ENCODE measurements at regions not wholly inside any gene's neighbourhood (a gene's known extent, or its start where the extent isn't known, plus 50 kb on each side); places are given as distances from the start of the nearest gene placed in this dataset.

DNA sequence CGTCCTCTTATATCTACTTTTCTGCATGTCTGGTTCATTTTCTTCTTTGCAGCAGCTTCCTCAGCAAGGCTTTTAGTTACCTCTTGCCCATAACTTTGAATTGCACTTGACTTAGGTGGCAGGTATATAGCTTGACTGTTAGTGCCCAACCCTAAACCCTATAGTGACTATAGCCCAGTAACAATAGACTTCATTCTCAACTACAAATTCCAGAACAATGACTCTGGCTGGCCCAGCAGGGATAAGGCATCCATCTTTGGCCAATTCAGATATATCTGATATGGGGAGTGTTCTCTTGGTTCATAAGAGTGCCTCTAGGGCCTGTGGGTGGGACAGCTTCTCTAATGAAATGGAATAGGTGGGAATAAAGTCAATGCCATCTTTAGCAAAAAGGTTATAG is 246.2 kb downstream of the DMRT2 start:
- Mint-ChIP-seq H3K4me1 (ENCODE audit: low read depth) (no peaks in the 10 kb centered on the region), H3K4me3 (no peak overlapping the region), H3K9me3 (no peaks in the 10 kb centered on the region), H3K36me3 (ENCODE audit: low read depth) (no peaks in the 10 kb centered on the region), H3K27me3 (peaks cover 4% of the 10 kb centered on the region), H3K27ac (no peak overlapping the region)
- CTCF ChIA-PET: no interaction called here
- Histone ChIP-seq H3K9me3 (ENCODE audit: control insufficient read depth in 1 of 2, insufficient read depth in 1 of 2, low read length in 2 of 2) (no peaks in the 10 kb centered on the region), H3K4me1 (ENCODE audit: insufficient read depth, low read length) (no peaks in the 10 kb centered on the region), H3K4me3 (ENCODE audit: low read length) (no peak overlapping the region), H3K36me3 (ENCODE audit: insufficient read depth, low read length) (no peaks in the 10 kb centered on the region), H3K27ac (ENCODE audit: low read depth in 1 of 2, low read length in 2 of 2) (no peak overlapping the region), H3K27me3 (ENCODE audit: control insufficient read depth in 1 of 2, insufficient read depth in 2 of 2, low read length in 2 of 2) (no peaks in the 10 kb centered on the region)
- intact Hi-C loops (cut with DNase I, micrococcal nuclease): no loop called here
- TF ChIP-seq, protein P1, sequence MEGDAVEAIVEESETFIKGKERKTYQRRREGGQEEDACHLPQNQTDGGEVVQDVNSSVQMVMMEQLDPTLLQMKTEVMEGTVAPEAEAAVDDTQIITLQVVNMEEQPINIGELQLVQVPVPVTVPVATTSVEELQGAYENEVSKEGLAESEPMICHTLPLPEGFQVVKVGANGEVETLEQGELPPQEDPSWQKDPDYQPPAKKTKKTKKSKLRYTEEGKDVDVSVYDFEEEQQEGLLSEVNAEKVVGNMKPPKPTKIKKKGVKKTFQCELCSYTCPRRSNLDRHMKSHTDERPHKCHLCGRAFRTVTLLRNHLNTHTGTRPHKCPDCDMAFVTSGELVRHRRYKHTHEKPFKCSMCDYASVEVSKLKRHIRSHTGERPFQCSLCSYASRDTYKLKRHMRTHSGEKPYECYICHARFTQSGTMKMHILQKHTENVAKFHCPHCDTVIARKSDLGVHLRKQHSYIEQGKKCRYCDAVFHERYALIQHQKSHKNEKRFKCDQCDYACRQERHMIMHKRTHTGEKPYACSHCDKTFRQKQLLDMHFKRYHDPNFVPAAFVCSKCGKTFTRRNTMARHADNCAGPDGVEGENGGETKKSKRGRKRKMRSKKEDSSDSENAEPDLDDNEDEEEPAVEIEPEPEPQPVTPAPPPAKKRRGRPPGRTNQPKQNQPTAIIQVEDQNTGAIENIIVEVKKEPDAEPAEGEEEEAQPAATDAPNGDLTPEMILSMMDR (IDR thresholded peaks at IDR 0.05): no peak
- DNase-seq (no peak), ATAC-seq (ENCODE audit: poor library complexity) (no peak)
- POLR2A ChIA-PET: no interaction called here

- H3K27ac Mint-ChIP-seq: no peak overlapping the region
- H3K4me3 Mint-ChIP-seq: no peak overlapping the region
- no peaks in the 10 kb centered on the region for H3K9me3 Mint-ChIP-seq
- ChIA-PET POLR2A (no interaction called here), CTCF (no interaction called here)
- no peaks in the 10 kb centered on the region for H3K4me1 Mint-ChIP-seq (ENCODE audit: low read depth)
- no peaks in the 10 kb centered on the region for H3K27me3 Mint-ChIP-seq
- Histone ChIP-seq H3K9me3 (ENCODE audit: control insufficient read depth in 1 of 2, insufficient read depth in 1 of 2, low read length in 2 of 2) (no peaks in the 10 kb centered on the region), H3K27me3 (ENCODE audit: control insufficient read depth in 1 of 2, insufficient read depth in 2 of 2, low read length in 2 of 2) (no peaks in the 10 kb centered on the region), H3K4me1 (ENCODE audit: insufficient read depth, low read length) (no peaks in the 10 kb centered on the region), H3K36me3 (ENCODE audit: insufficient read depth, low read length) (no peaks in the 10 kb centered on the region), H3K27ac (ENCODE audit: low read depth in 1 of 2, low read length in 2 of 2) (no peak overlapping the region), H3K4me3 (ENCODE audit: low read length) (no peak overlapping the region)
- TF ChIP-seq, protein P1 (IDR thresholded peaks at IDR 0.05): no peak
- intact Hi-C loops (cut with DNase I, micrococcal nuclease): no loop called here
- ATAC-seq (ENCODE audit: poor library complexity) (no peak), DNase-seq (no peak)
- H3K36me3 Mint-ChIP-seq (ENCODE audit: low read depth): no peaks in the 10 kb centered on the region
Observed at GRCh38 chr9:1298046-1298445, 247.9 kb downstream of the DMRT2 start.

- no peaks in the 10 kb centered on the region for H3K27me3 ChIP-seq (ENCODE audit: control insufficient read depth in 1 of 2, insufficient read depth in 2 of 2, low read length in 2 of 2)
- H3K4me1 Mint-ChIP-seq (ENCODE audit: low read depth): no peaks in the 10 kb centered on the region
- no peak for ATAC-seq (ENCODE audit: poor library complexity)
- ChIA-PET CTCF (no interaction called here), POLR2A (no interaction called here)
- H3K4me3 ChIP-seq (ENCODE audit: low read length): no peak overlapping the region
- H3K27ac ChIP-seq (ENCODE audit: low read depth in 1 of 2, low read length in 2 of 2): no peak overlapping the region
- H3K27ac Mint-ChIP-seq: no peak overlapping the region
- no peaks in the 10 kb centered on the region for H3K36me3 ChIP-seq (ENCODE audit: insufficient read depth, low read length)
- no peaks in the 10 kb centered on the region for H3K27me3 Mint-ChIP-seq
- DNase-seq: no peak
- no peaks in the 10 kb centered on the region for H3K4me1 ChIP-seq (ENCODE audit: insufficient read depth, low read length)
- no peaks in the 10 kb centered on the region for H3K9me3 ChIP-seq (ENCODE audit: control insufficient read depth in 1 of 2, insufficient read depth in 1 of 2, low read length in 2 of 2)
- TF ChIP-seq, protein P1 (IDR thresholded peaks at IDR 0.05): no peak
- no peaks in the 10 kb centered on the region for H3K9me3 Mint-ChIP-seq
- H3K36me3 Mint-ChIP-seq (ENCODE audit: low read depth): no peaks in the 10 kb centered on the region
- intact Hi-C loops (cut with DNase I, micrococcal nuclease): no loop called here
- no peak overlapping the region for H3K4me3 Mint-ChIP-seq
Observed at GRCh38 chr9:1300941-1301340, 250.8 kb downstream of the DMRT2 start.
